Neural cell (in vitro differentiated cells): ENCODE measurements at regions not wholly inside any gene's neighbourhood (a gene's known extent, or its start where the extent isn't known, plus 50 kb on each side); places are given as distances from the start of the nearest gene placed in this dataset.

ENCODE experiments used
- EZH2 ChIP-seq: fragments of 200-600, 300-800 bp; shearing (Covaris generic), sonication (generic); IDR thresholded peaks from 2 replicates; pipeline ENCODE4 v1.6.1; 2014; ENCODE audit warnings: antibody characterized with exemption, low read length, borderline replicate concordance, mild to moderate bottlenecking; ENCODE audit not compliant: insufficient read depth, poor library complexity, severe bottlenecking
- POLR2AphosphoS5 ChIP-seq: IDR thresholded peaks from 2 replicates; pipeline ENCODE4 v1.6.1; 2012
- TF ChIP-seq, protein P1 (sequence below): fragments of 450-650 bp; IDR thresholded peaks from 2 replicates; pipeline ENCODE4 v1.5.1; 2014; ENCODE audit warnings: antibody characterized with exemption, mild to moderate bottlenecking, moderate library complexity; ENCODE audit not compliant: poor library complexity, severe bottlenecking

DNA sequence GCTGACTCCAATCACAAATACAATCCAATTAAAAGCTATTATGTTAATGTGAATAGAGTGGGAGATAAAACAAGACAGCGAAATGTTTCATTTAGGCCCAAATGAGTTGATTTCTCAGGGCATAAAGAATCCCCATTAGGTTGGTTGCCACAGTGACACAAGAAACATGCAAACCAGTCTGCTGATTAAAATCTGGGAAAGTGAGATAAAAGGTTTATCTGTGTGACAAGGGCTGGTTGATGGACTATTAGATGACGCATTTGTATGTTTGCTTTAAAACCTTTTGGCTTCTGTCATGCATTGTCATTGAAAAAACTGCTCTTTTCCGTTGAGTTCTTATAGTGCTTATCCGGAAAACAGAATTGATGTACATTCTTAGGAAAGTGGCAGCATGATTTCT, 658.2 kb downstream of the GATA3 start:
- TF ChIP-seq EZH2 = no peak
- TF ChIP-seq, protein P1, sequence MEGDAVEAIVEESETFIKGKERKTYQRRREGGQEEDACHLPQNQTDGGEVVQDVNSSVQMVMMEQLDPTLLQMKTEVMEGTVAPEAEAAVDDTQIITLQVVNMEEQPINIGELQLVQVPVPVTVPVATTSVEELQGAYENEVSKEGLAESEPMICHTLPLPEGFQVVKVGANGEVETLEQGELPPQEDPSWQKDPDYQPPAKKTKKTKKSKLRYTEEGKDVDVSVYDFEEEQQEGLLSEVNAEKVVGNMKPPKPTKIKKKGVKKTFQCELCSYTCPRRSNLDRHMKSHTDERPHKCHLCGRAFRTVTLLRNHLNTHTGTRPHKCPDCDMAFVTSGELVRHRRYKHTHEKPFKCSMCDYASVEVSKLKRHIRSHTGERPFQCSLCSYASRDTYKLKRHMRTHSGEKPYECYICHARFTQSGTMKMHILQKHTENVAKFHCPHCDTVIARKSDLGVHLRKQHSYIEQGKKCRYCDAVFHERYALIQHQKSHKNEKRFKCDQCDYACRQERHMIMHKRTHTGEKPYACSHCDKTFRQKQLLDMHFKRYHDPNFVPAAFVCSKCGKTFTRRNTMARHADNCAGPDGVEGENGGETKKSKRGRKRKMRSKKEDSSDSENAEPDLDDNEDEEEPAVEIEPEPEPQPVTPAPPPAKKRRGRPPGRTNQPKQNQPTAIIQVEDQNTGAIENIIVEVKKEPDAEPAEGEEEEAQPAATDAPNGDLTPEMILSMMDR = no peak
- peak; percentile 17 for TF ChIP-seq POLR2AphosphoS5
